ENCODE measurements at regions not wholly inside any gene's neighbourhood (a gene's known extent, or its start where the extent isn't known, plus 50 kb on each side); places are given as distances from the start of the nearest gene placed in this dataset.
"Not testable (repeated sequence)": the region's sequence is repeated elsewhere in the genome, so short reads cannot be mapped to it uniquely, and the experiment has no call there.

- no peak for DNase-seq
Observed at GRCh38 chr13:28607187-28607955, 51.6 kb upstream of the POMP start.

GRCh38 chr13:28606466-28606865 lies 52.5 kb upstream of the POMP start:
- DNase-seq: no peak

GRCh38 chr13:28605147-28605546 lies 53.8 kb upstream of the POMP start:
- DNase-seq: not testable (repeated sequence)

GRCh38 chr13:28603043-28603664 lies 55.8 kb upstream of the POMP start:
- no peak for DNase-seq

- no peak for DNase-seq
Observed at GRCh38 chr13:28602580-28602979, 56.4 kb upstream of the POMP start.

GRCh38 chr13:28601581-28601980 lies 57.3 kb upstream of the POMP start:
- DNase-seq: no peak

- no peak for DNase-seq
Observed at GRCh38 chr13:28597641-28598040, 61.3 kb upstream of the POMP start.

GRCh38 chr13:28590461-28590860 lies 68.5 kb upstream of the POMP start:
- peak; percentile 6 for DNase-seq

- DNase-seq: no peak
Observed at GRCh38 chr13:28588296-28588695, 70.6 kb upstream of the POMP start.

GRCh38 chr13:28587174-28587540 lies 71.8 kb upstream of the POMP start:
- DNase-seq: no peak

- no peak for DNase-seq
Observed at GRCh38 chr13:28586439-28587173, 72.3 kb upstream of the POMP start.

- DNase-seq: peak; percentile 58
Observed at GRCh38 chr13:28585561-28585960, 73.4 kb upstream of the POMP start.

GRCh38 chr13:28584873-28585381 lies 74.0 kb upstream of the POMP start:
- no peak for DNase-seq

- no peak for DNase-seq
Observed at GRCh38 chr13:28583651-28584091, 75.3 kb upstream of the POMP start.

- peak; percentile 54 for DNase-seq
Observed at GRCh38 chr13:28582892-28583240, 76.1 kb upstream of the POMP start.

GRCh38 chr13:28582225-28582891 lies 76.6 kb upstream of the POMP start:
- DNase-seq: peak; percentile 69

- no peak for DNase-seq
Observed at GRCh38 chr13:28581451-28581850, 77.5 kb upstream of the POMP start.

GRCh38 chr13:28579736-28580135 lies 79.2 kb upstream of the POMP start:
- DNase-seq: no peak

- no peak for DNase-seq
Observed at GRCh38 chr13:28579322-28579721, 79.6 kb upstream of the POMP start.

GRCh38 chr13:28576067-28576466 lies 81.1 kb upstream of the FLT1 start:
- DNase-seq: no peak

- no peak for DNase-seq
Observed at GRCh38 chr13:28575200-28575599, 80.3 kb upstream of the FLT1 start.

- DNase-seq: peak; percentile 93
Observed at GRCh38 chr13:28574617-28575142, 79.8 kb upstream of the FLT1 start.
